ENCODE measurements at regions not wholly inside any gene's neighbourhood (a gene's known extent, or its start where the extent isn't known, plus 50 kb on each side); places are given as distances from the start of the nearest gene placed in this dataset.

DNA sequence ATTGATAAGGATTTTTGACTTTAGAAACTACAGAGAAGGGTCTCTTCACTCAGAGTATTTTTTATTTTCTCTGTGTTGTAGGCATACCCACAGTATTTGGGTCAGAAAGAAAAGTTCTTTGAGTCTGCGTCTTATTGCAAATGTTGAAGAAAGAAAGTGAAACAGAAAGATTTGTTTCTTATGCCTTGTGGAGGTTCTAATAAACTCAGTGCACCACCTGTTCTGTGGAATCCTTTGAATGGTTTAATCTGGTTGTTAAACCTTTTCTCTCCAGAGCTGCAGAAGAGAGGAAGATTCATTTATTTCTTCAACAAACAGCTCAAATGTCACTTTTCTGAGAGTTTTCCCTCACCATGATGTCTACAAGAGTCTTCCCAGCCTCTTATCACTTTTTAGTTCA is 146.6 kb upstream of the PLEKHG7 start:
- DNase-seq (ENCODE audit: low spot score), result no peak

DNA sequence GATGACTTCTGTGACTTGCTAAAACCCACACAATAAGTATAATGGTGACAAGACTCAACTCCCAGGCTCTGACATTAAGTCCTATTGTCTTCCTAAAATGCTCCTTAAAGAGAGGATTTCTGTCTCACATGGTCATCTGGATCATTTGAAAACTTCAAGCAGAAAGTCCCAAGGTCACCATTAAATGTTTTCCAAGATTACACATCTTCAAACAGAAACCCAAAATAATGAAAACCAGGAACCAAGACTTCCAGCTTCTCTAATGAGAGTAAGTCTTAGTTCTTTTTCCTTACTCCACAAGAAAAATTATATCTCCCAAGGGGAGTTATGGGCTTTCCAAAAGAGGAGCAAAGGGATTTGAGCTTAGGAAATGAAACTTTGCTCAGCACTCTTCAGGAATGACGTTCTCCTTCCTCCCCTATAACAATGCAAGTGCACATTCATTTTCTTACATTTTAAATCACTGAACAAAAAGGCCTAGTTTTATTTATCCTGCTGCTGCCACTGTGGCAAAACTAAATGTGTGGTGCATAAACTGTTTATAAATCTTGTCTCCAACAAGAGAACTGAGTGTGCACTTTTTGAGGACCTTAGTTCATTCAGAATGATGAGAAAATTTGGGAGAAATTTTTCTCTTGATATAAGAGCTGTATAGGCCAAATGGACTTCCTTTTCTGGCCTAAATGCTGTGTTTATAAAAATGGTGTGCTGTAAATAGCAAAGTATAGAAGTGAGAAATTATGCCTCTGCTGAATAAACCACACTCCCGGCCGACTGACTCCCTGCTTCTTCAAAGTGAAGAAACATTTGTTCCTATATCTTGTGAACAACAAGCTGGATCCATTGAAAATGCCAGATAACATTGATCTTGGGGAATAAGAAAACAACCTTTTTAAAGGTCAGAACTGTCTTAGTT is 148.4 kb upstream of the PLEKHG7 start:
- no peak for DNase-seq (ENCODE audit: low spot score)

DNA sequence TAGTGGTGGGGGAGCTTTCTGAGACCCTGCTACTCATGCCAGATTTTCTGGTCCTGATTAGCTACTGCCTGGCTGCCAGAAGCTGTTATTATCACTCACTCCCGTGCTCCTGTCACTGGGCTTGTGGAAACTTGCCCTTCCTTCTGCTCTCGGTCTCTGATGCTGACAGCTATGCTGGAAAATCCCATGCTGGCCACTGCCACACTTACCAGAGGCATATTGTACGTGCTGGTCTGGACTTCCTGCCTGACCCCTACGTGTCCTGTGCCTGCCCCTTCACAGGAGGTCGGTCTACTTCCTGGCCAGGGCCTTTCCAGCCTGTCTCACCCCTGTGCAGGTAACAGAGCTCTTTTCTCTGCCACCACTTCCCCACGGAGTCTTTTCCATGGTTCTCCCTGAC is 149.4 kb upstream of the PLEKHG7 start:
- no peak for DNase-seq (ENCODE audit: low spot score)

DNA sequence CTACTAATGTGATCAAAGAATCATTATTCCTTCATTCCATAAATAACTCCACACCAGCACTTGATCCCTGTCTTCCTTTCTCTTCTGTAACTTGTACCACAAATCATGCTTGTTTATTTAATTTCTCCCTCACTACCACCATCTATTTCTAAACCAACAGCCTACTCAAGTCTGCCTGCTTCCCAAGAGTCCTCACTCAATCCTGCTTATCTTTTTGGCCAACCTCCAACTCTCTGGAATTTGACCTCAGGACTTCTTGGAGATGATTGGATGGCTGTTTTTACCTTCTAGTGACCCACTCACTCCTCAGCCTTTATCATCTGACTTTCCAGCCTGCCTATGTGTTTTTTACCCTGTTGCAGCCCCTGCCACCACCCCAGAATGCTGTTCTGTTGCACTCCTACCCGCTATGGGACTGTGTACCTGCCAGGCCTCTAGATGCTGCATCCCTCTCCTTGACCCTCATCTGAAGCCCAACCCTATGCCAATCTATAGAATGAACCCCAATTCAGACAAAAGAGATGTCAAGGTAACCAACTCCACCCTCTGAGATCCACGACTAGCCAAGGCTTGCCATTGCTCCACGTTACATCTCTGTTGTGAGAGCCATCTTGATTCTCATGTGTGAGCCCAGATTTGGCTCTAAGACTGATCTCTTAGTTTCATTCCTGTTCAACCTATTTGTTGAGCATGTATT is 150.2 kb upstream of the PLEKHG7 start:
- DNase-seq (ENCODE audit: low spot score), result no peak

DNA sequence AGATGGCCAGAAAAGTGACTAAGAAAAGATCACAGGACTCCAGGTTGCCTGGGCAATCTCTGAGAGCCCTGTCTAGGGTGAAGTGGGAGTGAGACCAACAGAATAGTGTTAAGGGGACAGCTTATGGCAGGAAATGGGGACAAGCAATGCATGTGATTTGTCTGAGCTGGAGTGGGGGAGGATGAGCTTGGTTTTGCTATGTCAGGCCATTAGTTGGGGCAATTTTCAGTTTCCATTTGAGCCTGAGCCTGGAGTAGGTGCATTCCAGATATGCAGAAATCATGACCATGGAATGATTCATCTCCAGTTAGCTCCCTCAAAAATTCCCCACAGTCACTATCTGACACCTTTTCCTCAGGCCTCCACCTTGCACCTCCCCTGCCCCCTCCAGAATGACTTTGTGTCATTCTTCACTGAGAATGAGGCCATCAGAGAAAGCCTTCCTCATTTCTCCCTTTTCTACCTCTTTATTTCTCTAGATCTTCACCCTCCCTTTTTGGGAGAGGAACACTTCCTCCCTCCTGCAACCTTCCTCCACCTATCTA is 150.9 kb upstream of the PLEKHG7 start:
- DNase-seq (ENCODE audit: low spot score), result no peak

DNA sequence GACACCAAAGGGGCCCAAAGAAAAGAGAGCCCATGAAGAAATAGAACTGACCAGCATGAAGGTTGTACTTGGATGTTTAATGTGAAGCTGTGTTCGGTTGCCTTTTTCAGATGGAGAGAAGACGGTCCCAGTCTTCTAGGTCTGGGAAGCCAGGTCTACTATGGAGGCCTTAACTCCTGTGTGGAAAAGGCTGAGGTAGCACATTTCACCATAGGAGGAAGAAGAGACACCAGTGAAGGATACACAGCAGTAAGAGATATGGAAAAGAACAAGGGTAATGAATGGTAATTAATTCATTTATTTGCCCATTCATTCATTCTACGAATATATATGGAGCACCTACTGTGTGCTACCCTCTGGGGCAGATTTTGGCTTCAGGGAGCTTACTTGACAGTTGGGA is 151.6 kb upstream of the PLEKHG7 start:
- DNase-seq (ENCODE audit: low spot score), result no peak

DNA sequence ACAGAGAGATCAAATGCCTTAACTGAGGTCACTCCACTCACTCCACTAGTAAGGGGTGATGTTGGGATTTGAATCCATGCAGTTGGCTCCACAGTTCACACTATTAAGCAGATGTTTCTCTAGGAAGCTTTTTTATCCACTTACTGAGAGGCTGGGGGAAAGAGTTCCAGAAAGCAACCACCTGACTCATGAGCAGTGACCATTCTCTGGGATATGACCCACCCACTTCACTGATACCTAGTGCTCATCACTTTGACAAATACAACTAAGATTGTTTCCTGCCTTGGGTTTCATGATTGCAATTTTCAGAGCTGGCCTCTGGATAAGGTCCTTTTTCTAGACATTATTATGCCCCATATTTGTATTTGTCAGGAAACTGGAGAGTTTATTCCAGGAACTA is 152.1 kb upstream of the PLEKHG7 start:
- DNase-seq (ENCODE audit: low spot score), result no peak

DNA sequence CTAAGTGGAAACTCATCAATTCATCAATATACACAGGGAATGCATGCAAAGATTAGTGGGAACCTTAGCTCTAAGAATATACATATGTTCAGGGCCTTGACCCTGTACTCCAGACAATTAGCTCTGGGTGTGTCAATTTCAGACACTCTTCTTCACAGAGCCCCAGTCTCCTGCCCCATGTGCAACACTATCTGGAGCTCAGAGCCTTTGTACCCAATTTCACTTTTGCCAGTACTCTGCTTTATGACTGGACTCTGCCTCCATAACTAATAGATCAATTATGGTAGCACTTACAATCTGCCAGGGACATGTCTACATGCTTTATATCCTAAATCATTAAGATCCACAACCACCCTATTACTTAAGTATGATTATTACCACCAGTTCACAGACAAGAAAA is 152.5 kb upstream of the PLEKHG7 start:
- DNase-seq (ENCODE audit: low spot score), result no peak

DNA sequence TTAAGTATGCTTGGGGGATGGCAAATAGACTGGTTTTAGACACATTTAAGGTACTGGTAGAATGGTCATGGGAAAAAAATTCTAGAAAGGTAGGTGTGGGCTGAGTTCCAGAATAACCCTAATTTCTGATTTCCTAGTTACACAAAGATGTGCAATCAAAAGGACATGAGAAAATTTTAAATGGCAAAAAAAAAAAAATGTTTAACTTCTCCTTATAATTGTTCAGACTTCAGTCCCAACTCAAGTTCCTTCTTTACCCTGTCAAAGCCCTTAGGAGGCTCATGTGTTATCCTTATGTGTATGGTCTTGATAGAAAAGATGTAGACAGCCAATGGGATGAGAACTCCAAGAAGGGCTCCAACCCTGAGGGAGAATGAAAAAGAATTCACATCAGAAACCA is 153.3 kb upstream of the PLEKHG7 start:
- DNase-seq (ENCODE audit: low spot score), result no peak

DNA sequence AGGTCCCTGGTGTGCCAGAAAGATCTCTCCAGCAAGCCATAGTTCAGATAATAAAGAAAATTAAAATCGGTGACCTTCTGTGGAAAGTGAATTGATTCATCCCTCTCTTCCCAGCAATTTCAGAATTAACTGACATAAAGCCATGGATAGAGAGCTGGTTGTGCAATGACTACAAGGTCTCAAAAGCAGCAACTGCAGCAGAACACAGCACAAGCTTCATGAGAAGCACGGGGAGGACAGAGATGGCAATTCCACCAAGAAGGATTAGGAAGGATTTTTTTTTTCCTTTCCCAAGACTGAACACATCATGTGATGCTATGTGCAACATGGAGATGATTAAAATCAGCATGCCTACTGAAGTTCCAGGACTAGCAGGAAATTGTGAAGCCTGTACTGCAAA is 154.9 kb upstream of the PLEKHG7 start:
- DNase-seq (ENCODE audit: low spot score), result no peak

DNA sequence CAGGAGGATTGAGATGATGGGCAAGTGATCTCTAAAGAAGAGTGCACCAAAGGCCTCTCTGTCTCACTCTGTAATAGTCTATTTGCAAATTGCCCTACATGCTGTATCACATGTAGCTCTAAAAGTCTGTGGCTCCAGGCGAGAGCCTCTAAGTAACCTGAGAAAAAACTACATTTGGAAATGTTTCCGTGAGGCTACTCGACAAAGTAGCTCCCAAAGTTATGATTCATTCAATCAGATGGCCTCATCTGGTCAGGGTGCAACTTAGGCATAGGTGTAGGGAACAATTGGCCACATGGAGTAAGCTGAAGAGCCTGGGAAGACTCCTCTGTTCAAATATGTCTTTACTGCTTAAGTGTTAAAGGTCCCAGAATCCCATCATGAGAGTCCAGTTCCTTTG is 155.4 kb upstream of the PLEKHG7 start:
- no peak for DNase-seq (ENCODE audit: low spot score)

DNA sequence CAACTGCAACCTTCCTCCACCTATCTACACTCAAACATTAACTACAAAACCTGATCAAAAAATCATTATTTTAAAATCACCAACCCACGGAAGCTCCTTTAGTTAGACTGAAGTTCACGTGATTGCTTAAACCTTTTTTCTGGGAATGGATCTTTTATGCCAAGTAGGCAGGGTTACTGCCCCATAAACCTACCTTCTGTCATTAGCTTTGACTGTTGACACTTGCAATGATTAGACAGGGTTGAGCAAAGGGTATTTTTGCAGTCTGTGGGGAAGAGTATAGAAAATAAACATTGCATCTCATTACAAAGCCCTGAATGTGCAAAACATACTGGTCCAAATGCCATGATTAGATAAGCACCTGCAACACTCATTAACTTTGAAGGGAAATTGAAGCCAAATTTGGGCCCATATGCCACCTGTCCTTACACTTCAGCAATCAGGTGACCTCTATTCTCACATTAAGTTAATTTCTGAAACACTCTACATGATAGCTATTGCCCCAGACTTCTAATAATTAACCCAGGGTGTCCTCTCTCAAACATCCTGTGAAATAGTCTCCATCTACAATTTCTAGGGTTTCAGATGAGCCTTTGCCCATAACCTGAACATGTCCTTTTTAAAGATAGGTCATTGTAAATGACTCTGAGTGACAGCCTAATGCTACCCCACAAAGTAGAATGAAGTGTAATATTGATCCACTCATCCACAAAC is 156.0 kb upstream of the PLEKHG7 start:
- DNase-seq (ENCODE audit: low spot score), result no peak

DNA sequence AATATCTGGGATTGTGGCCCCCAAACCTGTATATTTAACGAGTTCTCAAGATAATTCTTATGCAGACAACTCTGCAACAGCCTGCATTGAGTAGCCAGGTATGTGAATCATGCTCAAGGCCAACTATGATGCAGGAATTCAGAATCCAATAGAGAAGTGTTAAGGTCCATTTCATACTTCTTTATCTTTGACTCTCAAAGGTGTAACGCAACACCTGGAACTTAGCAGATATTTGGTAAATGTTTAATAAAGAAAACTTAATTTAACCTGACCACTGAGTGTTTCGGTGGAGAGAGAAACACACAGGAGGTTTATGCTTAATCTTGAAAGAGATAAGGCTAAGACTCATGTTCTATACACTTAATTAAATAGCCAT is 156.5 kb upstream of the PLEKHG7 start:
- no peak for DNase-seq (ENCODE audit: low spot score)

DNA sequence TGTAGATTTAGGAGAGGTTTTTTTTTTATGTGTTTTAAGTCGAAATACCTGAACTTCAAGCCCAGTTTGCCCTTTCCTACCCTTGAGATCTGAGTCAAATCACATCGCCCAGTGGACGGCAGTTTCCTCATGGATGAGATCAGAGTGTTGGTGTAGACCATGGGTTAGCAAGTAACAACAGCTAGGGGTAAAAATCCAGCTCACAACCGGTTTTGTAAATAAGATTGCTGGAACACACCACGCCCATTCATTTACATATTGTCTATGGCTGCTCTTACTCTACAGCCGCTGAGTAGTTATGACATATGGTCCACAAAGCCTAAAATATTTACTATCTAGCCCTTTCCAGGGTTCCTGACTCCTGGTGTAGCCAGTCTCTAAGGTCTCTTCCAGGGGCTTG is 158.5 kb upstream of the PLEKHG7 start:
- DNase-seq (ENCODE audit: low spot score), result no peak

DNA sequence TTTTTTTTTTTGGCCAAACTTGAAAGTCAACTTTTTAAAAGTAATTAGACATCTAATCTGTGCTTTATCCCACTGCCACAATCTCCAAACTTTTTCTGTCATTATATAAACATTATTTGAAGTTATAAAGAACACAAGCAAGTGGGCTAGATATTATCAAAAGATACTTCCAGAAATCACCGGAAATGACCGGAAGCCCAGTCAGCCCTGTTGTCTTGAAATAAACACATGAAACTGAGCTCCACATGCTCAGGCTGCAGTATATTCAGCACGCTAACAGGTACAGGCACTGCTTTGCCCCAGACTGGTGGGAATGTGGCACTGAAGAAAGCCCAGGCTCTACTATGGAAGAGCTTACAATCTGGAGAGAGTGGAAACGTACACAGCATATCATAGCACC is 158.9 kb upstream of the PLEKHG7 start:
- DNase-seq (ENCODE audit: low spot score), result no peak

DNA sequence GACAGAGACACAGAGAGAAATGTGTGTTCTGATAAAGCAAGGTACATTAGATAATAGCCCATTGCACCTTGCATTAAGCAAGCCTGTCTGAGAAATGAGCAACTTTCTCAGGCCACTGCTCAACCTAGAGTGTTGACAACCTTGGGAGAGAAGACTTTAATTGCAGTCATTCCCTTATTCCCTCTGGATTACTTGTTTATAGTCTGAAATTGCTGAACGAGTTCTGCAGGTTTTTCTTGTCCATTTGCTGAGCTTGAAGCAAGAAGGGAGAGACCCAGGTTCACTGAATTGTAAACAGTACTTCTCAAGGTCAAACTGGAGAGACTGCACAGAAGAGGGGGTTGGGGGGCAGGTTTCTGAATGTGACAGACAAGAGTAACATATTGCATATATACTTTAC is 159.4 kb upstream of the PLEKHG7 start:
- no peak for DNase-seq (ENCODE audit: low spot score)

DNA sequence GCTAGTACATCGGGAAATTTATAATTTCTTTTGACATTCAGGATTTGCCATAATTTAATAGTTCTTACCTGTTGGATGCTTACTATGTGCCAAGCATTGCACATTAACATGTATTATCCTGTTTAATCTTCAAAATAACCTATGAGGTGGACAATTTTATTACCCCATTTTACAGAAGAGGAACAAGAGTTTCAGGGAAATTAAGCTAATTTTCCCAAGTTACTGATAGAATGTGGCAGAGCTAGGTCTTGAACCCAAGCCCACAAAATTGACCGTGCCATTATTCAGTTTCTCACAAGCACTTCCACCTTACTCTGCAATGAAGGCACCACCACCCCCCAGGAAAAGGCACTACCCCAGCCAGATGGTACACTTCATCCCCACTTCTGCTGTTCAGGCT is 161.1 kb upstream of the PLEKHG7 start:
- no peak for DNase-seq (ENCODE audit: low spot score)

DNA sequence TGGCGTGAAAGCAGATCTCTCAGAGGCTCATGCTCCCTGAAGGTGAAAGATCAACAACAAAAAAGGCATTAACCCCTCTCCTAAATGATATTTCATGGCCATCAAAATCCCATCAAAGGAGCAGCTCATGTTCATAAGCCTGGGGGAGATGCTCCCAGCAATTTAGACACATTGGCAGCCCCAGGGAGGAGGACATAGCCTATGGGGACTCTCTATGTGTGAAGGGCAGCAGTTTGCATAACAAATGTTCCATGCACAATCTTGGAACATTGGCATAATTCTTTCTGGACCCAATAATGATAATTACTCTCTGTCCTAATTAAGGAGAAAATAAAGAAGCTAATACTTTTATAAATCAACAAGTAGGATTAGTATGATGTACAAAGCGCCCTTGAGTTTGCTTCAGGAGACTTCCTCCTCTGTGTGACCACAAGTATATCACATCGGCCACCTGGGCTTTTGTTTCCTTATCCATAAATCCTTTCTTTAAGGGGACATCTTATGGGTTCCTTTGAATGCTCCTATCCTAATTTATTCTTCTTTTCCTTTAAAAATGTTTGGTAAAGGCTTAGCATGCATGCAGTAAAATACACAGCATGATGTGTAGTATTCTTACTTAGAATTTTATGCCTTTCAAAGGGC is 161.9 kb upstream of the PLEKHG7 start:
- no peak for DNase-seq (ENCODE audit: low spot score)

DNA sequence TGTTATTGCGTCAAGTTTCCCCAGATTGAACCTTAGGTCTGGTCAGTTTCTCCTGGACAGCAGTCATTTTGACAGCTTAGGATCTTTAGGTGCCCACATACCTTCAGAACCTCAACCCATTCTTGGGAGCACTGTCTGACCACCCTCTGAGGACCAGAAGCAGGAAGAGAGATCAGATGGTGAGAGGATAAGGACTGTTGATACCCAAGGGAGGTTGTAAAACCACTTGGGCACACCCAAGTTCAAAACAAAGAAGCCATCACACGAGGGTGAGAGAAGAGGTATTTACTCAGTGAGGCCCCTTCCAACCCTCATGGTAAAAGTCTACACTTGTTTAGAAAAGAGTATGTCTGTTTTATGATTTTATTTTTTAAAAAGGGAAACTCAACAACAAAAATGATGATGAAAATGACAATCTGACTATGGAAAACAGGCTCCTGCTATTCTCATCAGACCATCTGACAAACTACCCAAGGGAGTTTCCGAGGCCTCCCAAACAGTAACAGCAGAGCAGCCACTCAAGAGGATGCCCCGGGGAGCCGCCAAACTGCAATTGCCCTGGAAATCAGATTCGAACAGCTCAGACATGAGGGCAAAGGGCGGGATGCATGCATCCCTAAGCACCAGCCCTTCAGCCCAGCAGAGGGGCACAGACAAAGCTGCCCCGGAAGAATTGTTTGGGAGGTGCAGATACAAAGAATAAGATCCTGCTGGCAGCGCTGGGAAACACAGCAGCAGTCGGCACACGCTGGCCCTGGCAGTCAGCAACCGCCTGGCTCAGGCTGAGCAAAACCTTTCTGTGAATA is 162.6 kb upstream of the PLEKHG7 start:
- no peak for DNase-seq (ENCODE audit: low spot score)

DNA sequence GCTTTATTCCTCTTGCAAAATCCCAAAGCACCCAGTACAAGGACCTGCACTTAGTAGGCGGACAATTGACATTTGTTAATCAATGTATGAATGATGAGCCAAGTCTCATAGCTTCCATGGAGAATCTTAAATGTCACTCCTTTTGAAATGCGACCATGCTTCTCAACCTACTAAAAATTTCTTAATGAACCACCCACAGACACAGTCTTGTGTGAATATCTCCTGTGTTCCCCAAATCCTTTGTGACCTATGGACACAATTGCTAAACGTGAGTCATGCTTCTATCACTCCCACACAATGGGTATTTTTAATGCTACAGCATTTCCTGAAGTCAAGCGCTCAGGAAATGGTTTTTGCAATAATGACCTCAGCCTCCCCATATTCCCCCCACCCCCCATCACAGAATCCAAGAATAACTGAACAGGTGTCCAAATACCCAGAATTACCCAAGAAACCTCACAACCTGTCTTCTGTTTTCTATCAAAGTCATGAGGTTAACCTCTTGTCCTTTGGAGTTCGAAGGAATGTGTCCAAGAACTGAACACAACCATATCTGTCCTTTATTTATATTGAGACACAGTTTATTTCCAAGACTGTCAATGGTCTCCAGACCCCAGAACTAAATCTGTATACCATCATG is 163.6 kb upstream of the PLEKHG7 start:
- DNase-seq (ENCODE audit: low spot score), result no peak

Measured in mesenteric fat pad (tissue), 1 donor.